ENCODE measurements at regions not wholly inside any gene's neighbourhood (a gene's known extent, or its start where the extent isn't known, plus 50 kb on each side); places are given as distances from the start of the nearest gene placed in this dataset.

GRCh38 chr1:23614032-23614660 is 54.8 kb upstream of the ID3 start:
- no peak for DNase-seq

GRCh38 chr1:23613191-23614031 is 54.1 kb upstream of the ID3 start:
- DNase-seq: no peak

GRCh38 chr1:23611601-23612327 is 52.5 kb upstream of the ID3 start:
- no peak for DNase-seq

- no peak for DNase-seq
Measured at GRCh38 chr1:23610677-23611076, 51.4 kb upstream of the ID3 start.

- no peak for DNase-seq
Measured at GRCh38 chr1:23609971-23610370, 50.7 kb upstream of the ID3 start.

Measured in NCI-H774 (cell line).